Type B pancreatic cell (in vitro differentiated cells): ENCODE measurements at regions not wholly inside any gene's neighbourhood (a gene's known extent, or its start where the extent isn't known, plus 50 kb on each side); places are given as distances from the start of the nearest gene placed in this dataset.

Experiments used
- DNase-seq: peaks from one replicate; pipeline ENCODE4 v3.0.0; 2021; ENCODE audit warnings: mixed read lengths; ENCODE audit not compliant: unreplicated experiment; ENCODE audit errors: extremely low spot score
- H3K27ac Mint-ChIP-seq: 2 replicates; pipeline ENCODE4 v1.8.0; 2021; ENCODE audit warnings: mild to moderate bottlenecking, mixed read lengths
- H3K27me3 Mint-ChIP-seq: 2 replicates; pipeline ENCODE4 v1.8.0; 2021; ENCODE audit warnings: mixed read lengths
- H3K36me3 Mint-ChIP-seq: 2 replicates; pipeline ENCODE4 v1.8.0; 2021; ENCODE audit warnings: mixed read lengths
- H3K4me1 Mint-ChIP-seq: one replicate; pipeline ENCODE4 v1.8.0; 2021; ENCODE audit warnings: mixed read lengths; ENCODE audit not compliant: unreplicated experiment
- H3K4me3 Mint-ChIP-seq: 2 replicates; pipeline ENCODE4 v1.8.0; 2021; ENCODE audit warnings: mild to moderate bottlenecking, mixed read lengths
- H3K9me3 Mint-ChIP-seq: 2 replicates; pipeline ENCODE4 v1.8.0; 2021; ENCODE audit warnings: mixed read lengths
- TF ChIP-seq, protein P1 (sequence below): fragments of 200-600 bp; sonication (generic); conservative IDR thresholded peaks from 2 replicates; pipeline ENCODE4 v1.5.0; 2021; ENCODE audit warnings: antibody characterized with exemption, mild to moderate bottlenecking

- H3K4me3 Mint-ChIP-seq, result no peak overlapping the region
Observed at GRCh38 chr7:18265611-18266281, 229.8 kb upstream of the HDAC9 start.

GRCh38 chr7:18268571-18268970 is 227.0 kb upstream of the HDAC9 start:
- DNase-seq, result no peak
- H3K4me3 Mint-ChIP-seq, result no peak overlapping the region
- H3K27ac Mint-ChIP-seq, result no peak overlapping the region
- H3K9me3 Mint-ChIP-seq, result no peaks in the 10 kb centered on the region
- H3K27me3 Mint-ChIP-seq, result peaks cover 6% of the 10 kb centered on the region
- no peaks in the 10 kb centered on the region for H3K36me3 Mint-ChIP-seq
- TF ChIP-seq, protein P1, sequence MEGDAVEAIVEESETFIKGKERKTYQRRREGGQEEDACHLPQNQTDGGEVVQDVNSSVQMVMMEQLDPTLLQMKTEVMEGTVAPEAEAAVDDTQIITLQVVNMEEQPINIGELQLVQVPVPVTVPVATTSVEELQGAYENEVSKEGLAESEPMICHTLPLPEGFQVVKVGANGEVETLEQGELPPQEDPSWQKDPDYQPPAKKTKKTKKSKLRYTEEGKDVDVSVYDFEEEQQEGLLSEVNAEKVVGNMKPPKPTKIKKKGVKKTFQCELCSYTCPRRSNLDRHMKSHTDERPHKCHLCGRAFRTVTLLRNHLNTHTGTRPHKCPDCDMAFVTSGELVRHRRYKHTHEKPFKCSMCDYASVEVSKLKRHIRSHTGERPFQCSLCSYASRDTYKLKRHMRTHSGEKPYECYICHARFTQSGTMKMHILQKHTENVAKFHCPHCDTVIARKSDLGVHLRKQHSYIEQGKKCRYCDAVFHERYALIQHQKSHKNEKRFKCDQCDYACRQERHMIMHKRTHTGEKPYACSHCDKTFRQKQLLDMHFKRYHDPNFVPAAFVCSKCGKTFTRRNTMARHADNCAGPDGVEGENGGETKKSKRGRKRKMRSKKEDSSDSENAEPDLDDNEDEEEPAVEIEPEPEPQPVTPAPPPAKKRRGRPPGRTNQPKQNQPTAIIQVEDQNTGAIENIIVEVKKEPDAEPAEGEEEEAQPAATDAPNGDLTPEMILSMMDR, result no peak
- no peaks in the 10 kb centered on the region for H3K4me1 Mint-ChIP-seq

More at GRCh38 chr7:18265611-18266281, 229.8 kb upstream of the HDAC9 start:
- Mint-ChIP-seq H3K36me3 (no peaks in the 10 kb centered on the region), H3K4me1 (no peaks in the 10 kb centered on the region), H3K9me3 (peaks cover 9% of the 10 kb centered on the region), H3K27me3 (no peaks in the 10 kb centered on the region), H3K27ac (no peak overlapping the region)
- TF ChIP-seq, protein P1, result no peak
- DNase-seq, result no peak

DNA sequence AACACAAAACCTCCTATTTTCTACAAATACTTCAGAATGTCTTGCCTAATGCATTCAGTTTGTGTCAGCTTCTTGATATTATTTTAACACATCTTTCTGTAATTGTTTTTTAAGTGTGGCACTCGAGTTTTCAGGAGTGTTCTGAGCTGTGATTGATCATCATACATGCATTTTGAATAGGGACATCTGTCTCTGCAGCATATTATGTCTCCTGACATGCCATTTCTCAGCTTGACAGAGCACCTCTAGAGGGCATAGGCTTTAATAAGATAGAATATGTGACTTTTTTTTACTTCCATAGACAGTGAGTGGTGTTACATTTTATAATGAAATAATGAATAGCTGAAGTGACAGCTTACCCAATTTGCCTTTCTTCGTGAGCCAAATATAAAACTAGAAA is 219.2 kb upstream of the HDAC9 start:
- Mint-ChIP-seq H3K4me1 (peaks cover 8% of the 10 kb centered on the region), H3K9me3 (no peaks in the 10 kb centered on the region), H3K4me3 (no peak overlapping the region), H3K27ac (no peak overlapping the region), H3K36me3 (no peaks in the 10 kb centered on the region), H3K27me3 (peaks cover 22% of the 10 kb centered on the region)
- no peak for DNase-seq
- TF ChIP-seq, protein P1, result no peak

DNA sequence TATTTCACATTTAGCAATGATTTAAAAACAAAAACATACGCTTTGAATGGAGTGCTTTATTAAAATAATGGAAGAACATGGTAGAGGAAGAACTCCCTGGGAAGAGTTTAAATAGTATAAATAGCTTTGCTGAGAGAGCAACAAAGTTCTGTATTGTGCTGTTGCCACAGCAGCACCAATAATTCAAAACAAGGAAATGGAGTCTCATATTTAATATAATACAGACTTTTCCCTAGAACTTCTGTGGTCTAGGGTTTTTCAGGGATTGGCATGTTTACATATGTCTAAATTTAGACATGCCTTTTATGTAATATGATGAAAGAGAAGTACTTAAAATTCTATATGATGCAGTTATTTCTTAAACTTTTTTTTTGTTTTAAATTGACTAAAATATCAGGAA is 217.2 kb upstream of the HDAC9 start:
- Mint-ChIP-seq H3K9me3 (no peaks in the 10 kb centered on the region), H3K27ac (no peak overlapping the region), H3K36me3 (no peaks in the 10 kb centered on the region), H3K4me3 (no peak overlapping the region), H3K27me3 (peaks cover 21% of the 10 kb centered on the region), H3K4me1 (peaks cover 8% of the 10 kb centered on the region)
- TF ChIP-seq, protein P1, result no peak
- no peak for DNase-seq

DNA sequence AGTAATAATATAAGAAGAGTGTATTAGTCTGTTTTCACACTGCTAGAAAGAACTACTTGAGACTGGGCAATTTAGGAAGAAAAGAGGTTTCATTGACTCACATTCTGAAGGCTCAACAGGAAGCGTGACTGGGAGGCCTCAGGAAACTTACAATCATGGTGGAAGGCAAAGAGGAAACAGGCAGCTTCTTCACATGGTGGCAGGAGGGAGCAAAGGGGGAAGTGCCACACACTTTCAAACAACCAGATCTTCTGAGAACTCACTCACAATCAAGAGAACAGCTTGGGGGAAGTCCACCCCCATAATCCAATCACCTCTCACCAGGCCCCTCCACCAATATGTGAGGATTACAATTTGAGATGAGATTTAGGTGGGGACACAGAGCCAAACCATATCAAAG is 212.5 kb upstream of the HDAC9 start:
- H3K4me1 Mint-ChIP-seq, result no peaks in the 10 kb centered on the region
- TF ChIP-seq, protein P1, result no peak
- H3K9me3 Mint-ChIP-seq, result no peaks in the 10 kb centered on the region
- H3K27ac Mint-ChIP-seq, result no peak overlapping the region
- peaks cover 14% of the 10 kb centered on the region for H3K27me3 Mint-ChIP-seq
- no peak for DNase-seq
- H3K36me3 Mint-ChIP-seq, result no peaks in the 10 kb centered on the region
- H3K4me3 Mint-ChIP-seq, result no peak overlapping the region
